ENCODE measurements at regions not wholly inside any gene's neighbourhood (a gene's known extent, or its start where the extent isn't known, plus 50 kb on each side); places are given as distances from the start of the nearest gene placed in this dataset.

GRCh38 chrX:55159551-55159950, 60.6 kb upstream of the PAGE5 start:
- TF ChIP-seq POLR2A (IDR thresholded peaks at IDR 0.05): no peak
- no peak for TF ChIP-seq CTCF (IDR thresholded peaks at IDR 0.05)
